ENCODE measurements at regions not wholly inside any gene's neighbourhood (a gene's known extent, or its start where the extent isn't known, plus 50 kb on each side); places are given as distances from the start of the nearest gene placed in this dataset.

DNA sequence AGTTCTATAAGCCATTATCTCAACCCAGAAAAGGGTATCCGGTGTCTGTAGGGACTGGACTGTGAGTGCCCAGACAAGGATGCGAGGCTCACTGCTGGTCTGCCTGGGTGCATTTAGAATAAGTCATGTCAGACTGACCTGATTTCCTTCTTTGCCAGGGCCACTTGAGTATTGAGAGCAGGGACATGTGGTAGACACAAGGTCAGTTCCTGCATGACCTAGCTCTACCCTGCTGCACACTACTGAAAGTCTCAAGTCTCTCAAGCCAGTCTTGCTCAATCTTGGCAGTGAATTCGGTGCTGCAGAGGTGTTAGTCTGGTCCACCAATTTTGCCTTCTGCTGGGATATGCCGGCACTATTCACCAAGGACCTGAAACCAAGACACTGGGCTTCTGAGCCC is 180.1 kb downstream of the C1orf94 start:
- TF ChIP-seq, protein P1, sequence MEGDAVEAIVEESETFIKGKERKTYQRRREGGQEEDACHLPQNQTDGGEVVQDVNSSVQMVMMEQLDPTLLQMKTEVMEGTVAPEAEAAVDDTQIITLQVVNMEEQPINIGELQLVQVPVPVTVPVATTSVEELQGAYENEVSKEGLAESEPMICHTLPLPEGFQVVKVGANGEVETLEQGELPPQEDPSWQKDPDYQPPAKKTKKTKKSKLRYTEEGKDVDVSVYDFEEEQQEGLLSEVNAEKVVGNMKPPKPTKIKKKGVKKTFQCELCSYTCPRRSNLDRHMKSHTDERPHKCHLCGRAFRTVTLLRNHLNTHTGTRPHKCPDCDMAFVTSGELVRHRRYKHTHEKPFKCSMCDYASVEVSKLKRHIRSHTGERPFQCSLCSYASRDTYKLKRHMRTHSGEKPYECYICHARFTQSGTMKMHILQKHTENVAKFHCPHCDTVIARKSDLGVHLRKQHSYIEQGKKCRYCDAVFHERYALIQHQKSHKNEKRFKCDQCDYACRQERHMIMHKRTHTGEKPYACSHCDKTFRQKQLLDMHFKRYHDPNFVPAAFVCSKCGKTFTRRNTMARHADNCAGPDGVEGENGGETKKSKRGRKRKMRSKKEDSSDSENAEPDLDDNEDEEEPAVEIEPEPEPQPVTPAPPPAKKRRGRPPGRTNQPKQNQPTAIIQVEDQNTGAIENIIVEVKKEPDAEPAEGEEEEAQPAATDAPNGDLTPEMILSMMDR (IDR thresholded peaks at IDR 0.05; ENCODE audit: insufficient read depth, low read length, poor library complexity, severe bottlenecking): no peak
- TF ChIP-seq EZH2phosphoT487 (conservative IDR thresholded peaks at IDR 0.05; ENCODE audit: low read length): no peak

All from SU-DHL-6 (cell line).